ENCODE measurements at regions not wholly inside any gene's neighbourhood (a gene's known extent, or its start where the extent isn't known, plus 50 kb on each side); places are given as distances from the start of the nearest gene placed in this dataset.

- Histone ChIP-seq H3K9me3 (no peaks in the 10 kb centered on the region), H3K4me1 (peaks cover 12% of the 10 kb centered on the region), H3K27me3 (ENCODE audit: insufficient read depth in 3 of 3, low read length in 2 of 3) (no peaks in the 10 kb centered on the region), H3K4me3 (no peak overlapping the region), H3K36me3 (ENCODE audit: insufficient read depth in 1 of 2, low read depth in 1 of 2) (no peaks in the 10 kb centered on the region), H3K27ac (no peak overlapping the region)
- intact Hi-C loops (cut with DNase I) = no loop called here
- TF ChIP-seq CTCF (IDR thresholded peaks at IDR 0.05) = no peak
- ATAC-seq = no peak
- no peak for DNase-seq
These were observed 111.4 kb upstream of the MBNL1 start for GRCh38 chr3:152157337-152157736.

- H3K4me3 ChIP-seq = no peak overlapping the region
- WGBS, 3 donors = 79 to 82% (median 79%) methylated on average over 4 of the region's 4 CpGs
- H3K9me3 ChIP-seq = no peaks in the 10 kb centered on the region
- no peak overlapping the region for H3K27ac ChIP-seq
- H3K36me3 ChIP-seq (ENCODE audit: insufficient read depth in 1 of 2, low read depth in 1 of 2) = no peaks in the 10 kb centered on the region
- H3K27me3 ChIP-seq (ENCODE audit: insufficient read depth in 3 of 3, low read length in 2 of 3) = peaks cover 0 to 2% (median 0%) of the 10 kb centered on the region in 3 donors
- DNase-seq = no peak
- peaks cover 12% of the 10 kb centered on the region for H3K4me1 ChIP-seq
- ATAC-seq = no peak
- intact Hi-C loops (cut with DNase I) = no loop called here
- TF ChIP-seq CTCF (IDR thresholded peaks at IDR 0.05) = no peak
These were observed 109.4 kb upstream of the MBNL1 start for GRCh38 chr3:152159328-152159727.

- no peak overlapping the region for H3K4me3 ChIP-seq
- TF ChIP-seq CTCF (IDR thresholded peaks at IDR 0.05) = no peak
- DNase-seq (no peak), ATAC-seq (no peak)
- H3K4me1 ChIP-seq = peaks cover 9% of the 10 kb centered on the region
- no peak overlapping the region for H3K27ac ChIP-seq
- 73 to 80% (median 75%) methylated on average over 5 of the region's 5 CpGs for whole genome bisulfite sequencing, 3 donors
- H3K9me3 ChIP-seq = no peaks in the 10 kb centered on the region
- H3K36me3 ChIP-seq (ENCODE audit: insufficient read depth in 1 of 2, low read depth in 1 of 2) = no peaks in the 10 kb centered on the region
- H3K27me3 ChIP-seq (ENCODE audit: insufficient read depth in 3 of 3, low read length in 2 of 3) = peaks cover 0 to 2% (median 0%) of the 10 kb centered on the region in 3 donors
- intact Hi-C loops (cut with DNase I) = no loop called here
These were observed 108.2 kb upstream of the MBNL1 start for GRCh38 chr3:152160350-152161011.

GRCh38 chr3:152172460-152172859 is 96.3 kb upstream of the MBNL1 start:
- no peak for TF ChIP-seq CTCF (IDR thresholded peaks at IDR 0.05)
- Histone ChIP-seq H3K36me3 (ENCODE audit: insufficient read depth in 1 of 2, low read depth in 1 of 2) (no peaks in the 10 kb centered on the region), H3K4me1 (no peaks in the 10 kb centered on the region), H3K27me3 (ENCODE audit: insufficient read depth in 3 of 3, low read length in 2 of 3) (no peaks in the 10 kb centered on the region), H3K27ac (no peak overlapping the region), H3K4me3 (no peak overlapping the region), H3K9me3 (no peaks in the 10 kb centered on the region)
- no peak for ATAC-seq
- WGBS, 3 donors = 85 to 93% (median 88%) methylated on average over 1 of the region's 1 CpG
- DNase-seq = no peak
- intact Hi-C loops (cut with DNase I) = no loop called here

GRCh38 chr3:152173627-152174026 is 95.1 kb upstream of the MBNL1 start:
- ATAC-seq (no peak), DNase-seq (no peak)
- intact Hi-C loops (cut with DNase I) = no loop called here
- WGBS, 3 donors = 82 to 97% (median 90%) methylated on average over 1 of the region's 1 CpG
- Histone ChIP-seq H3K9me3 (no peaks in the 10 kb centered on the region), H3K4me1 (no peaks in the 10 kb centered on the region), H3K27ac (no peak overlapping the region), H3K4me3 (no peak overlapping the region), H3K36me3 (ENCODE audit: insufficient read depth in 1 of 2, low read depth in 1 of 2) (no peaks in the 10 kb centered on the region), H3K27me3 (ENCODE audit: insufficient read depth in 3 of 3, low read length in 2 of 3) (no peaks in the 10 kb centered on the region)
- no peak for TF ChIP-seq CTCF (IDR thresholded peaks at IDR 0.05)
